Glutamatergic neuron (in vitro differentiated cells): ENCODE measurements at regions not wholly inside any gene's neighbourhood (a gene's known extent, or its start where the extent isn't known, plus 50 kb on each side); places are given as distances from the start of the nearest gene placed in this dataset.

ENCODE experiments used
- DNase-seq: peaks from one replicate; pipeline ENCODE4 v3.0.0; 2022
- H3K27ac Mint-ChIP-seq: one replicate; pipeline ENCODE4 v1.8.0; 2020; ENCODE audit warnings: mild to moderate bottlenecking, mixed read lengths, inconsistent platforms; ENCODE audit not compliant: unreplicated experiment
- H3K27me3 Mint-ChIP-seq: one replicate; pipeline ENCODE4 v1.8.0; 2020; ENCODE audit warnings: mild to moderate bottlenecking, moderate library complexity, mixed read lengths, inconsistent platforms; ENCODE audit not compliant: unreplicated experiment
- H3K36me3 Mint-ChIP-seq: one replicate; pipeline ENCODE4 v1.8.0; 2020; ENCODE audit warnings: mild to moderate bottlenecking, mixed read lengths, inconsistent platforms; ENCODE audit not compliant: unreplicated experiment
- H3K4me1 Mint-ChIP-seq: one replicate; pipeline ENCODE4 v1.8.0; 2020; ENCODE audit warnings: mild to moderate bottlenecking, low read depth, mixed read lengths, inconsistent platforms; ENCODE audit not compliant: unreplicated experiment
- H3K4me3 Mint-ChIP-seq: one replicate; pipeline ENCODE4 v1.8.0; 2020; ENCODE audit warnings: mild to moderate bottlenecking, mixed read lengths, inconsistent platforms; ENCODE audit not compliant: unreplicated experiment
- H3K9me3 Mint-ChIP-seq: one replicate; pipeline ENCODE4 v1.8.0; 2020; ENCODE audit warnings: mild to moderate bottlenecking, moderate library complexity, mixed read lengths, inconsistent platforms; ENCODE audit not compliant: unreplicated experiment
- TF ChIP-seq, protein P1 (sequence below): fragments of 200-600 bp; sonication (generic); IDR thresholded peaks from one replicate; pipeline ENCODE4 v1.5.0; 2021; ENCODE audit not compliant: partially characterized antibody, unreplicated experiment

- TF ChIP-seq, protein P1, sequence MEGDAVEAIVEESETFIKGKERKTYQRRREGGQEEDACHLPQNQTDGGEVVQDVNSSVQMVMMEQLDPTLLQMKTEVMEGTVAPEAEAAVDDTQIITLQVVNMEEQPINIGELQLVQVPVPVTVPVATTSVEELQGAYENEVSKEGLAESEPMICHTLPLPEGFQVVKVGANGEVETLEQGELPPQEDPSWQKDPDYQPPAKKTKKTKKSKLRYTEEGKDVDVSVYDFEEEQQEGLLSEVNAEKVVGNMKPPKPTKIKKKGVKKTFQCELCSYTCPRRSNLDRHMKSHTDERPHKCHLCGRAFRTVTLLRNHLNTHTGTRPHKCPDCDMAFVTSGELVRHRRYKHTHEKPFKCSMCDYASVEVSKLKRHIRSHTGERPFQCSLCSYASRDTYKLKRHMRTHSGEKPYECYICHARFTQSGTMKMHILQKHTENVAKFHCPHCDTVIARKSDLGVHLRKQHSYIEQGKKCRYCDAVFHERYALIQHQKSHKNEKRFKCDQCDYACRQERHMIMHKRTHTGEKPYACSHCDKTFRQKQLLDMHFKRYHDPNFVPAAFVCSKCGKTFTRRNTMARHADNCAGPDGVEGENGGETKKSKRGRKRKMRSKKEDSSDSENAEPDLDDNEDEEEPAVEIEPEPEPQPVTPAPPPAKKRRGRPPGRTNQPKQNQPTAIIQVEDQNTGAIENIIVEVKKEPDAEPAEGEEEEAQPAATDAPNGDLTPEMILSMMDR, result no peak
- no peak overlapping the region for H3K4me3 Mint-ChIP-seq
- DNase-seq, result no peak
- H3K4me1 Mint-ChIP-seq, result no peaks in the 10 kb centered on the region
- no peaks in the 10 kb centered on the region for H3K9me3 Mint-ChIP-seq
- H3K36me3 Mint-ChIP-seq, result no peaks in the 10 kb centered on the region
- no peak overlapping the region for H3K27ac Mint-ChIP-seq
- H3K27me3 Mint-ChIP-seq, result no peaks in the 10 kb centered on the region
These were observed 238.4 kb downstream of the KCNC2 start for GRCh38 chr12:74971201-74971600.

- Mint-ChIP-seq H3K27ac (no peak overlapping the region), H3K36me3 (no peaks in the 10 kb centered on the region), H3K27me3 (no peaks in the 10 kb centered on the region), H3K4me3 (no peak overlapping the region), H3K9me3 (no peaks in the 10 kb centered on the region), H3K4me1 (no peaks in the 10 kb centered on the region)
- DNase-seq, result no peak
- TF ChIP-seq, protein P1, result no peak
These were observed 231.7 kb downstream of the KCNC2 start for GRCh38 chr12:74977832-74978481.

- Mint-ChIP-seq H3K36me3 (no peaks in the 10 kb centered on the region), H3K27ac (no peak overlapping the region), H3K4me3 (no peak overlapping the region), H3K27me3 (no peaks in the 10 kb centered on the region), H3K4me1 (no peaks in the 10 kb centered on the region), H3K9me3 (no peaks in the 10 kb centered on the region)
- DNase-seq, result no peak
- TF ChIP-seq, protein P1, result no peak
These were observed 229.1 kb downstream of the KCNC2 start for GRCh38 chr12:74980510-74980909.

DNA sequence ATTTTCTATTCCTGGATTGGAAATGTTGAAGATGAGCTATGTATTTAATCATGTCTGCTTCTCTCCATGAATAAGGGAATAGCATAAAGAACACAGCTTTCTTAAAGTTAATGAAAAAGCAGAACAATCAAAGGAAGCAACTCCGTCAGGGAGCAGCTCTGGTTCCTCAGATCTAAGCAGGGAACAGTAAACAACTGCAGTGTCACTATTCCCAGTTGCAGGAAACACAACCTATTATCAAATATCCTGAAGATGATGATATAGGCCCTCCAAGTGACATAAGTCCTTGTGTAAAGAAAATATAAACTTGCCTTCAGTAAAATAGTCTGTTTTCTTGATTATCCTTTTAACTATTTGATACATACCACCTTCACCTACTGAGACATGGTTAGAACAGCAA, 228.1 kb downstream of the KCNC2 start:
- Mint-ChIP-seq H3K36me3 (no peaks in the 10 kb centered on the region), H3K4me3 (no peak overlapping the region), H3K27ac (no peak overlapping the region), H3K9me3 (no peaks in the 10 kb centered on the region), H3K27me3 (peaks cover 2% of the 10 kb centered on the region), H3K4me1 (no peaks in the 10 kb centered on the region)
- no peak for DNase-seq
- TF ChIP-seq, protein P1, result no peak

GRCh38 chr12:74983917-74984316, 225.7 kb downstream of the KCNC2 start:
- Mint-ChIP-seq H3K9me3 (no peaks in the 10 kb centered on the region), H3K36me3 (no peaks in the 10 kb centered on the region), H3K27me3 (peaks cover 2% of the 10 kb centered on the region), H3K27ac (no peak overlapping the region), H3K4me3 (no peak overlapping the region), H3K4me1 (no peaks in the 10 kb centered on the region)
- TF ChIP-seq, protein P1, result no peak
- no peak for DNase-seq
